A549 (cell line): ENCODE measurements at regions not wholly inside any gene's neighbourhood (a gene's known extent, or its start where the extent isn't known, plus 50 kb on each side); places are given as distances from the start of the nearest gene placed in this dataset.

Experiments
- ATAC-seq, 2 experiments: fragments of 200-7000 bp in 1 of 2; fragments of >200 bp in 1 of 2; cut with Nextera tagmentation in 1 of 2; cut with Tn5 transposase in 1 of 2; 3 replicates each; pipeline versions ENCODE4 v1.8.0 to v1.9.1; 2018 to 2020; ENCODE audit warnings: mild to moderate bottlenecking in 1 of 2, moderate library complexity in 1 of 2
- CTCF ChIA-PET: fragments of 300-600 bp; sonication (Branson Sonifier 250); formaldehyde crosslinking; extraction: SDS; loops from one replicate; lab custom pipeline; 2021; ENCODE audit warnings: antibody characterized with exemption, inconsistent platforms; lab: Yijun Ruan, JAX
- POLR2A ChIA-PET: fragments of 350-600 bp; formaldehyde crosslinking; extraction: SDS; loops from one replicate; lab custom pipeline; 2021; ENCODE audit warnings: antibody characterized with exemption, inconsistent platforms; lab: Yijun Ruan, JAX
- DNase-seq, 2 experiments: peaks; one replicate each; pipeline versions ENCODE4 v3.0.0 to v3.0.0-alpha.2; 2011 to 2016; ENCODE audit warnings: low read depth in 1 of 2, low spot score in 1 of 2
- FAIRE-seq: peaks from 2 replicates; lab custom pipeline; 2011; peaks lifted over from hg19 to GRCh38; lab: Jason Lieb, UNC
- H3K27ac ChIP-seq, 2 experiments: fragments of >200 bp; sonication (Bioruptor Twin); formaldehyde crosslinking; 3 replicates each; pipeline ENCODE4 v1.5.1; 2016 to 2017
- H3K4me1 ChIP-seq: fragments of >200 bp; sonication (Bioruptor Twin); formaldehyde crosslinking; 3 replicates; pipeline ENCODE4 v1.6.1; 2016
- H3K4me2 ChIP-seq: fragments of >200 bp; sonication (Bioruptor Twin); formaldehyde crosslinking; 3 replicates; pipeline ENCODE4 v1.6.1; 2016
- H3K4me3 ChIP-seq: fragments of >200 bp; sonication (Bioruptor Twin); formaldehyde crosslinking; 3 replicates; pipeline ENCODE4 v1.5.1; 2016
- H3K9me3 ChIP-seq: fragments of >200 bp; sonication (Bioruptor Twin); formaldehyde crosslinking; 3 replicates; pipeline ENCODE4 v1.6.1; 2016
- EHMT2 ChIP-seq: fragments of 200-600 bp; sonication (generic); IDR thresholded peaks from 2 replicates; pipeline ENCODE4 v1.6.1; 2016; ENCODE audit warnings: antibody characterized with exemption, low read depth, mild to moderate bottlenecking, moderate library complexity
- EP300 ChIP-seq, 2 experiments: fragments of >200 bp; sonication (Bioruptor Twin); formaldehyde crosslinking; IDR thresholded peaks; 2 replicates in 1 of 2; 3 replicates in 1 of 2; pipeline ENCODE4 v1.6.1; 2016 to 2017
- FOSL2 ChIP-seq, 2 experiments: fragments of 450-650 bp in 1 of 2; fragments of >200 bp in 1 of 2; sonication (Bioruptor Twin) in 1 of 2; formaldehyde crosslinking; IDR thresholded peaks; 2 replicates each; pipeline versions ENCODE4 v1.5.0 to v1.6.1; 2016 to 2020; ENCODE audit warnings: mild to moderate bottlenecking in 1 of 2, moderate library complexity in 1 of 2
- GATA3 ChIP-seq: IDR thresholded peaks from 2 replicates; pipeline ENCODE4 v1.6.1; 2012; ENCODE audit warnings: borderline replicate concordance
- HEYL ChIP-seq: fragments of 250-450 bp; sonication (Bioruptor Pico); IDR thresholded peaks from 2 replicates; pipeline ENCODE4 v1.8.0; 2021; ENCODE audit warnings: mild to moderate bottlenecking, moderate library complexity
- HOXA7 ChIP-seq: fragments of 250-450 bp; sonication (Bioruptor Pico); IDR thresholded peaks from 2 replicates; pipeline ENCODE4 v1.5.0; 2020; ENCODE audit warnings: mild to moderate bottlenecking, moderate library complexity
- HOXB13 ChIP-seq: fragments of 250-450 bp; sonication (Bioruptor Pico); IDR thresholded peaks from 2 replicates; pipeline ENCODE4 v1.5.0; 2020; ENCODE audit warnings: low read depth, mild to moderate bottlenecking, moderate library complexity
- PHF8 ChIP-seq: fragments of 200-600 bp; sonication (generic); IDR thresholded peaks from 2 replicates; pipeline ENCODE4 v1.6.1; 2016; ENCODE audit warnings: low read depth, mild to moderate bottlenecking, antibody characterized with exemption, moderate library complexity, borderline replicate concordance
- POLR2A ChIP-seq: IDR thresholded peaks from 2 replicates; pipeline ENCODE4 v1.6.1; 2012; ENCODE audit warnings: mild to moderate bottlenecking, low read length
- RAD21 ChIP-seq, 2 experiments: fragments of >200 bp in 1 of 2; sonication (Bioruptor Twin) in 1 of 2; formaldehyde crosslinking in 1 of 2; IDR thresholded peaks in 1 of 2; conservative IDR thresholded peaks in 1 of 2; 2 replicates in 1 of 2; 3 replicates in 1 of 2; pipeline ENCODE4 v1.6.1; 2012 to 2018; ENCODE audit warnings: inconsistent platforms in 1 of 2
- RARB ChIP-seq: fragments of 250-450 bp; sonication (Bioruptor Pico); IDR thresholded peaks from 2 replicates; pipeline ENCODE4 v1.8.0; 2021; ENCODE audit warnings: mild to moderate bottlenecking, moderate library complexity
- TFCP2L1 ChIP-seq: fragments of 250-450 bp; sonication (Bioruptor Pico); IDR thresholded peaks from 2 replicates; pipeline ENCODE4 v1.5.0; 2021; ENCODE audit warnings: mild to moderate bottlenecking
- ZNF302 ChIP-seq: fragments of 250-450 bp; sonication (Bioruptor Pico); IDR thresholded peaks from 2 replicates; pipeline ENCODE4 v1.9.0; 2021; ENCODE audit warnings: inconsistent platforms, mild to moderate bottlenecking, moderate library complexity
- WGBS: methylation state at CpG from one replicate; pipeline ENCODE4 v1.1.6; 2017; ENCODE audit errors: missing lambda C conversion rate; 5-methylcytosine and 5-hydroxymethylcytosine counted together
- TF ChIP-seq, protein P1 (sequence below): fragments of 250-450 bp; sonication (Bioruptor Pico); IDR thresholded peaks from 2 replicates; pipeline ENCODE4 v1.5.0; 2020; ENCODE audit warnings: low read depth, mild to moderate bottlenecking, moderate library complexity
- TF ChIP-seq, protein P2 (sequence below): fragments of 150-350 bp; IDR thresholded peaks from 2 replicates; pipeline ENCODE4 v1.6.1; 2014; ENCODE audit warnings: low read depth, mild to moderate bottlenecking, low read length
- TF ChIP-seq, protein P3 (sequence below): fragments of 450-650 bp; IDR thresholded peaks from 2 replicates; pipeline ENCODE4 v1.6.1; 2014; ENCODE audit warnings: antibody characterized with exemption
- TF ChIP-seq, protein P4 (sequence below): fragments of 200-600 bp; sonication (generic); IDR thresholded peaks from 2 replicates; pipeline ENCODE4 v1.6.1; 2016; ENCODE audit warnings: antibody characterized with exemption, mild to moderate bottlenecking, moderate library complexity

DNA sequence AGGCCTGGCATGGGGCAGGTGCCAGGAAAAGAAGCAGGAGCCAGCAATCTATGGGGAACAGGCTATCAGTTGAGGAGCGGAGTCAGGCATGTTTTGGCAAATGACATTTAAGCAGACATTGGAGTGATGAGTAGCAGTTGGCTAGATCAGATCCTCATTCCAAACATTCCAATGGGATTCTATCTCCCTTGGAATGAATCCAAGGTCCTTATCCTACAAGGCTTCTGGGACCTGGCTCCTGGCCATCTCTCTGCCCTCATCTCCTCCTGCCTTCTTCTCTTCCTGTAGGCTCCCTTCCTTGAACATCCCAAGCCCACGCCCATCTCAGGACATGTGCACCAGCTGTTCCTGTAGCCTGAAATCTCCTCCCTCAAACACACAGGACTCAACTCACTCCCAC lies 1074.5 kb downstream of the TBC1D22A start:
- TF ChIP-seq RAD21 (conservative IDR thresholded peaks at IDR 0.05 in 1 of 2, IDR thresholded peaks at IDR 0.05 in 1 of 2), result no peak
- TF ChIP-seq, all 56 proteins: peak for 0
- DNase-seq (peak in 1 of 2 experiments; percentile 65), FAIRE-seq (no peak), ATAC-seq (peak; percentile 24 to 58; a peak in 3 of 6 replicates)
- Histone ChIP-seq H3K9me3 (no peaks in the 10 kb centered on the region), H3K4me2 (no peak overlapping the region), H3K27ac (peak overlapping the region; percentile 42 to 48; a peak in 3 of 6 replicates), H3K4me1 (0 out of 3 replicates have a peak, but pooled peaks cover 11% of the 10 kb centered on the region), H3K4me3 (no peak overlapping the region)
- 74% methylated on average over 2 of the region's 2 CpGs for WGBS
- ChIA-PET POLR2A (no interaction called here), CTCF (no interaction called here)

DNA sequence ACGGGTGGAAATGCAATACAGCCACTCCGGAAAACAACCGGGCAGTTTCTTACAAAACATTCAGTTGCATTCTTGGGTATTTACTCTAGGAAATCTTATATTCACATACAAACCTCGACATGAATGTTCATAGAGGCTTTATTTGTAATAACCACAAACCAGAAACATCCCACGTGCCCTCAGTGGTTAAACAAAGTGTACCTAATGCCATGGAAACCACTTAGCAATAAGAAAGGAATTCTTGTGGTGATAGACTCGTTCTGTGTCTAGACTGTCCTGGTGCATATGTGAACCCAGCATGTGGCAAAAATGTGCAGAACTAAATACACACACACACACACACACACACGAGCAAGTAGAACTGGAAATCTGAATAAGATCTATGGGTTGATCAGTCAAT lies 1073.3 kb downstream of the TBC1D22A start:
- Histone ChIP-seq H3K4me2 (peak overlapping the region; percentile 36; the same call in 2 of the 3 replicates), H3K27ac (no peak overlapping the region; a peak in 1 of 6 replicates), H3K4me3 (no peak overlapping the region), H3K4me1 (0 out of 3 replicates have a peak, but pooled peaks cover 11% of the 10 kb centered on the region), H3K9me3 (no peaks in the 10 kb centered on the region)
- DNase-seq (peak in 1 of 2 experiments; percentile 64), ATAC-seq (peak; percentile 66 to 67; a peak in 5 of 6 replicates), FAIRE-seq (no peak)
- TF ChIP-seq, protein P1, sequence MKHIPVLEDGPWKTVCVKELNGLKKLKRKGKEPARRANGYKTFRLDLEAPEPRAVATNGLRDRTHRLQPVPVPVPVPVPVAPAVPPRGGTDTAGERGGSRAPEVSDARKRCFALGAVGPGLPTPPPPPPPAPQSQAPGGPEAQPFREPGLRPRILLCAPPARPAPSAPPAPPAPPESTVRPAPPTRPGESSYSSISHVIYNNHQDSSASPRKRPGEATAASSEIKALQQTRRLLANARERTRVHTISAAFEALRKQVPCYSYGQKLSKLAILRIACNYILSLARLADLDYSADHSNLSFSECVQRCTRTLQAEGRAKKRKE (CRISPR knock-in tag), result no peak
- TF ChIP-seq FOSL2 (IDR thresholded peaks at IDR 0.05) (no peak), FOSL2 (CRISPR knock-in tag; IDR thresholded peaks at IDR 0.05) (0 out of 2 replicates have a peak, but pooled peaks have one; percentile 10), HEYL (no peak), RAD21 (conservative IDR thresholded peaks at IDR 0.05 in 1 of 2, IDR thresholded peaks at IDR 0.05 in 1 of 2) (no peak), RARB (CRISPR knock-in tag) (no peak), EP300 (IDR thresholded peaks at IDR 0.05) (no peak), EHMT2 (no peak), HOXB13 (CRISPR knock-in tag) (no peak), HOXA7 (no peak), GATA3 (peak; percentile 26; the same call in 1 of the 2 replicates), PHF8 (no peak), ZNF302 (CRISPR knock-in tag) (no peak), POLR2A (no peak), TFCP2L1 (CRISPR knock-in tag) (no peak)
- TF ChIP-seq, protein P2, sequence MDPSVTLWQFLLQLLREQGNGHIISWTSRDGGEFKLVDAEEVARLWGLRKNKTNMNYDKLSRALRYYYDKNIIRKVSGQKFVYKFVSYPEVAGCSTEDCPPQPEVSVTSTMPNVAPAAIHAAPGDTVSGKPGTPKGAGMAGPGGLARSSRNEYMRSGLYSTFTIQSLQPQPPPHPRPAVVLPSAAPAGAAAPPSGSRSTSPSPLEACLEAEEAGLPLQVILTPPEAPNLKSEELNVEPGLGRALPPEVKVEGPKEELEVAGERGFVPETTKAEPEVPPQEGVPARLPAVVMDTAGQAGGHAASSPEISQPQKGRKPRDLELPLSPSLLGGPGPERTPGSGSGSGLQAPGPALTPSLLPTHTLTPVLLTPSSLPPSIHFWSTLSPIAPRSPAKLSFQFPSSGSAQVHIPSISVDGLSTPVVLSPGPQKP, result no peak
- TF ChIP-seq, protein P3, sequence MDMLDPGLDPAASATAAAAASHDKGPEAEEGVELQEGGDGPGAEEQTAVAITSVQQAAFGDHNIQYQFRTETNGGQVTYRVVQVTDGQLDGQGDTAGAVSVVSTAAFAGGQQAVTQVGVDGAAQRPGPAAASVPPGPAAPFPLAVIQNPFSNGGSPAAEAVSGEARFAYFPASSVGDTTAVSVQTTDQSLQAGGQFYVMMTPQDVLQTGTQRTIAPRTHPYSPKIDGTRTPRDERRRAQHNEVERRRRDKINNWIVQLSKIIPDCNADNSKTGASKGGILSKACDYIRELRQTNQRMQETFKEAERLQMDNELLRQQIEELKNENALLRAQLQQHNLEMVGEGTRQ, result peak; percentile 40; the same call in 1 of the 2 replicates
- TF ChIP-seq, protein P4, sequence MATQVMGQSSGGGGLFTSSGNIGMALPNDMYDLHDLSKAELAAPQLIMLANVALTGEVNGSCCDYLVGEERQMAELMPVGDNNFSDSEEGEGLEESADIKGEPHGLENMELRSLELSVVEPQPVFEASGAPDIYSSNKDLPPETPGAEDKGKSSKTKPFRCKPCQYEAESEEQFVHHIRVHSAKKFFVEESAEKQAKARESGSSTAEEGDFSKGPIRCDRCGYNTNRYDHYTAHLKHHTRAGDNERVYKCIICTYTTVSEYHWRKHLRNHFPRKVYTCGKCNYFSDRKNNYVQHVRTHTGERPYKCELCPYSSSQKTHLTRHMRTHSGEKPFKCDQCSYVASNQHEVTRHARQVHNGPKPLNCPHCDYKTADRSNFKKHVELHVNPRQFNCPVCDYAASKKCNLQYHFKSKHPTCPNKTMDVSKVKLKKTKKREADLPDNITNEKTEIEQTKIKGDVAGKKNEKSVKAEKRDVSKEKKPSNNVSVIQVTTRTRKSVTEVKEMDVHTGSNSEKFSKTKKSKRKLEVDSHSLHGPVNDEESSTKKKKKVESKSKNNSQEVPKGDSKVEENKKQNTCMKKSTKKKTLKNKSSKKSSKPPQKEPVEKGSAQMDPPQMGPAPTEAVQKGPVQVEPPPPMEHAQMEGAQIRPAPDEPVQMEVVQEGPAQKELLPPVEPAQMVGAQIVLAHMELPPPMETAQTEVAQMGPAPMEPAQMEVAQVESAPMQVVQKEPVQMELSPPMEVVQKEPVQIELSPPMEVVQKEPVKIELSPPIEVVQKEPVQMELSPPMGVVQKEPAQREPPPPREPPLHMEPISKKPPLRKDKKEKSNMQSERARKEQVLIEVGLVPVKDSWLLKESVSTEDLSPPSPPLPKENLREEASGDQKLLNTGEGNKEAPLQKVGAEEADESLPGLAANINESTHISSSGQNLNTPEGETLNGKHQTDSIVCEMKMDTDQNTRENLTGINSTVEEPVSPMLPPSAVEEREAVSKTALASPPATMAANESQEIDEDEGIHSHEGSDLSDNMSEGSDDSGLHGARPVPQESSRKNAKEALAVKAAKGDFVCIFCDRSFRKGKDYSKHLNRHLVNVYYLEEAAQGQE, result no peak
- POLR2A ChIA-PET, result no interaction called here
- WGBS, result 20% methylated on average over 7 of the region's 7 CpGs
- CTCF ChIA-PET, result no interaction called here
